ENCODE measurements at regions not wholly inside any gene's neighbourhood (a gene's known extent, or its start where the extent isn't known, plus 50 kb on each side); places are given as distances from the start of the nearest gene placed in this dataset.

DNA sequence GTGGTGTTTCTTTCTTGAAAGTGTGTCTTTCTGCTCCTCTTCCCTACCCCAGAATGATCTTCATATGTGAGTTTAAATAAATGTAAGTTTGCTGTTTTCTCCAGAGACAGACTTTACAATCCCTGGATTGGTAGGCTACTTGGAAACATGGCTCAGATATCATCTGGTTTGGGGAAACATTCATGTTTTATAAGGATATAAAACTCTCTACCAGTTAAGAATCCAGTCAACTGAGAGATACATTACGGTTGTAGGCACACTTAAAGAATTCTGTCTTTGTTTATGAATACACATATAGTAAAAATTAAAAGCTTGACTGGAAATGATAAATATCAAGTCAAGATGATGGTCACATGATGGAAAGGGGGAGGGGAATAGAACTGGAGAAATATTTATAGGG is 739.3 kb downstream of the SLC4A3 start:
- TF ChIP-seq, protein P1, sequence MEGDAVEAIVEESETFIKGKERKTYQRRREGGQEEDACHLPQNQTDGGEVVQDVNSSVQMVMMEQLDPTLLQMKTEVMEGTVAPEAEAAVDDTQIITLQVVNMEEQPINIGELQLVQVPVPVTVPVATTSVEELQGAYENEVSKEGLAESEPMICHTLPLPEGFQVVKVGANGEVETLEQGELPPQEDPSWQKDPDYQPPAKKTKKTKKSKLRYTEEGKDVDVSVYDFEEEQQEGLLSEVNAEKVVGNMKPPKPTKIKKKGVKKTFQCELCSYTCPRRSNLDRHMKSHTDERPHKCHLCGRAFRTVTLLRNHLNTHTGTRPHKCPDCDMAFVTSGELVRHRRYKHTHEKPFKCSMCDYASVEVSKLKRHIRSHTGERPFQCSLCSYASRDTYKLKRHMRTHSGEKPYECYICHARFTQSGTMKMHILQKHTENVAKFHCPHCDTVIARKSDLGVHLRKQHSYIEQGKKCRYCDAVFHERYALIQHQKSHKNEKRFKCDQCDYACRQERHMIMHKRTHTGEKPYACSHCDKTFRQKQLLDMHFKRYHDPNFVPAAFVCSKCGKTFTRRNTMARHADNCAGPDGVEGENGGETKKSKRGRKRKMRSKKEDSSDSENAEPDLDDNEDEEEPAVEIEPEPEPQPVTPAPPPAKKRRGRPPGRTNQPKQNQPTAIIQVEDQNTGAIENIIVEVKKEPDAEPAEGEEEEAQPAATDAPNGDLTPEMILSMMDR (IDR thresholded peaks at IDR 0.05), result no peak
- TF ChIP-seq POLR2A (IDR thresholded peaks at IDR 0.05), result no peak
